ENCODE measurements at regions not wholly inside any gene's neighbourhood (a gene's known extent, or its start where the extent isn't known, plus 50 kb on each side); places are given as distances from the start of the nearest gene placed in this dataset.

DNA sequence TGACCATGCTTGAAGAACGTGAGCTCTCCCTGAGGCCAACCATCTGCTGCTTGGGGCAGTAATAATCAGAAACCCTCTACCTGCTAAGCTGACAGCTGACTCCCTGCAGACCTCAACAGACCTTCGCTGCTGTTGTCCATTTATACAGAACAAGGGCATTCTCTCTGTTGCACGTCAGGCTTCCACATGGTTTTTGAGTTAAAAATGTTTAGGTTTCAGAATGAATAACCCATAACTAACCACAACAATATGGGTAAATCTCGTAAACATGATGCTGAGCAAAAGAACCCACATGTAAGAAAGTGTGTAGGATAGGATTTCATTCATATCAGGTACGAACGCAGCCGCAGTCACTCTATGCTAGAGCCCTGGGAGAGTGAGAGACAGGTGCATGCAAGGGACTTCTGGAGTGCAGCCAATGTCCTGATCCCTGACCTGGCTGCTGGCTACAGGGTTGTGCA lies 348.5 kb downstream of the MED10 start:
- ChIA-PET CTCF (no interaction called here), POLR2A (no interaction called here)
- no peak overlapping the region for H3K4me3 ChIP-seq (ENCODE audit: low read depth, low read length)
- TF ChIP-seq, protein P1, sequence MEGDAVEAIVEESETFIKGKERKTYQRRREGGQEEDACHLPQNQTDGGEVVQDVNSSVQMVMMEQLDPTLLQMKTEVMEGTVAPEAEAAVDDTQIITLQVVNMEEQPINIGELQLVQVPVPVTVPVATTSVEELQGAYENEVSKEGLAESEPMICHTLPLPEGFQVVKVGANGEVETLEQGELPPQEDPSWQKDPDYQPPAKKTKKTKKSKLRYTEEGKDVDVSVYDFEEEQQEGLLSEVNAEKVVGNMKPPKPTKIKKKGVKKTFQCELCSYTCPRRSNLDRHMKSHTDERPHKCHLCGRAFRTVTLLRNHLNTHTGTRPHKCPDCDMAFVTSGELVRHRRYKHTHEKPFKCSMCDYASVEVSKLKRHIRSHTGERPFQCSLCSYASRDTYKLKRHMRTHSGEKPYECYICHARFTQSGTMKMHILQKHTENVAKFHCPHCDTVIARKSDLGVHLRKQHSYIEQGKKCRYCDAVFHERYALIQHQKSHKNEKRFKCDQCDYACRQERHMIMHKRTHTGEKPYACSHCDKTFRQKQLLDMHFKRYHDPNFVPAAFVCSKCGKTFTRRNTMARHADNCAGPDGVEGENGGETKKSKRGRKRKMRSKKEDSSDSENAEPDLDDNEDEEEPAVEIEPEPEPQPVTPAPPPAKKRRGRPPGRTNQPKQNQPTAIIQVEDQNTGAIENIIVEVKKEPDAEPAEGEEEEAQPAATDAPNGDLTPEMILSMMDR (IDR thresholded peaks at IDR 0.05; ENCODE audit: insufficient read depth, low read length, missing control alignments), result no peak
- no peak for DNase-seq (ENCODE audit: low read depth, low spot score)

DNA sequence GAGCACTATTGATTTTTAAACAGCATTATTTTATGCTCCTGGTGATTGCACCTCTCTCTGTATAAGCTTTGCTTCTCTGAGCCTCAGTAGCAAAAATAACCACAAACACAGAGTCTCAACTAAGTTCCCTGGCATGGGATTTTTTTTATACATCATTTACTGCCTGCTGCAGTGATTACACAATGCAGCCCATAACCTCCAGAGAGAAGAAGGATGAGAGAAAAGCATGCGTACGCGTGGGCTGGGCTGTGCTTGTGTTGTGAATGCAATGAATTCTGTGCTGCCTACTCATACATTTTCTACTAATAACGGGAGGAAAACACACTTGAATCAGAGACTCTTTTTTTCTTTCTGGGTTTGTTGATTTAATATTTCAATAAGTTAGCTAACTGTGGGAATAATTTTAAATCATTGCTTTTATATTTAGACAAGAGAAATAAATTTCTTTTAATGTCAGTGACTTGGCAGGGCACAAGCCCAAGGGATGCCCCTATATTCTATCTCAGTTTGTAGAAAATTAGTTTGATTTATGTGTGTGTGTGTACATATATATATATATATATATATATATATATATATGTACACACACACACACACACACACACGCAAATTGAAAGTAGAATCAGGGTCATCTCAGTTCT lies 351.5 kb downstream of the MED10 start:
- TF ChIP-seq, protein P1 (IDR thresholded peaks at IDR 0.05; ENCODE audit: insufficient read depth, low read length, missing control alignments), result no peak
- no peak for DNase-seq (ENCODE audit: low read depth, low spot score)
- CTCF ChIA-PET, result no interaction called here
- POLR2A ChIA-PET, result no interaction called here
- no peak overlapping the region for H3K4me3 ChIP-seq (ENCODE audit: low read depth, low read length)

DNA sequence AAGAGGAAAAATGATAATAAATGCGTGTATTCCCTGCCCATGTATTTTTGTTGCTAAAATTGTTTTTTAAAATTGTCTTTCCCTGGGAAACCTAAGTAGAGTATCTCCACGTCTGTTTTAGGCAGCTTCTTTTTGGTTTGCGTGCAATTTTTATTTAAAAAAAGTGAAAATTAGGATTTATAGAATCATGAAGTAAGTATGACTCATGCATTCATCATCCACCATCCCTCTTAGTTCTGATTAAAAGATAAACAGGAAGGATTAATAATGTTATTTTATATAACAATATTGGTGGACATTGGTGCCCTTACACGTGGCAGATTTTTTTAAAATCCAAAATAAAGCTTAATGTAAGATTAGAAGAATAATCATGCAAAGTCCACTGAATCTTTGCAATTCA lies 358.7 kb downstream of the MED10 start:
- TF ChIP-seq, protein P1 (IDR thresholded peaks at IDR 0.05; ENCODE audit: insufficient read depth, low read length, missing control alignments), result no peak
- DNase-seq (ENCODE audit: low read depth, low spot score), result no peak
- POLR2A ChIA-PET, result no interaction called here
- no peak overlapping the region for H3K4me3 ChIP-seq (ENCODE audit: low read depth, low read length)
- CTCF ChIA-PET, result no interaction called here

DNA sequence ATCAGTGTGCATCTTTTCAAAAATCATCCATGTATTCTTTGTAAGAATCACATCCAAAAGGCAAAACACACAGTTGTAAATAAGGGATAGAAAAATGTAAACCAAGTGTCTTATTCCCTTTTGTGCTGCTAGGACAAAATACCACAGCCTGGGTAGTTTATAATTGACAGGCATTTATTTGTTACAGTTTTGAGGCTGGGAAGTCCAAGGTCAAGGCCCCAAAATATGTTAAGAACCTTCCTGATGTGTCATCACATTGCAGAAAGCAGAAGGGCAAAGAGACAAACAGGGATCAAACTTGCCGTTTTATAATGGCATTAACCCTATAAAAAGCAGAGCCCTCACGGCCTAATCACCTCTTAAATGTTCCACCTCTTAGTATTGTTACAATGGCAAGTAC lies 364.8 kb downstream of the MED10 start:
- ChIA-PET POLR2A (no interaction called here), CTCF (no interaction called here)
- TF ChIP-seq, protein P1 (IDR thresholded peaks at IDR 0.05; ENCODE audit: insufficient read depth, low read length, missing control alignments), result no peak
- no peak overlapping the region for H3K4me3 ChIP-seq (ENCODE audit: low read depth, low read length)
- DNase-seq (ENCODE audit: low read depth, low spot score), result no peak

DNA sequence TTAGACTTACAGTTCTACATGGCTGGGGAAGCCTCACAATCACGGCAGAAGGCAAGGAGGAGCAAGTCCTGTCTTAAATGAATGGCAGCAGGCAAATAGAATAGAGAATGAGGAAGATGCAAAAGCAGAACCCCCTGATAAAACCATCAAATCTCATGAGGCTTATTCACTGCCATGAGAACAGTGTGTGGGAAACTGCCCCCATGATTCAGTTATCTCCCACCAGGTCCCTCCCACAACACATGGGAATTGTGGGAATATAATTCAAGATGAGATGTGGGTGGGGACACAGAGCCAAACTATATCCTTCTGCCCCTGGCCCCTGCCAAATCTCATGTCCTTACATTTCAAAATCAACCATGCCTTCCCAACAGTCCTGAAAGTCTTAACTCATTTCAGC lies 367.1 kb downstream of the MED10 start:
- ChIA-PET CTCF (no interaction called here), POLR2A (no interaction called here)
- TF ChIP-seq, protein P1 (IDR thresholded peaks at IDR 0.05; ENCODE audit: insufficient read depth, low read length, missing control alignments), result no peak

DNA sequence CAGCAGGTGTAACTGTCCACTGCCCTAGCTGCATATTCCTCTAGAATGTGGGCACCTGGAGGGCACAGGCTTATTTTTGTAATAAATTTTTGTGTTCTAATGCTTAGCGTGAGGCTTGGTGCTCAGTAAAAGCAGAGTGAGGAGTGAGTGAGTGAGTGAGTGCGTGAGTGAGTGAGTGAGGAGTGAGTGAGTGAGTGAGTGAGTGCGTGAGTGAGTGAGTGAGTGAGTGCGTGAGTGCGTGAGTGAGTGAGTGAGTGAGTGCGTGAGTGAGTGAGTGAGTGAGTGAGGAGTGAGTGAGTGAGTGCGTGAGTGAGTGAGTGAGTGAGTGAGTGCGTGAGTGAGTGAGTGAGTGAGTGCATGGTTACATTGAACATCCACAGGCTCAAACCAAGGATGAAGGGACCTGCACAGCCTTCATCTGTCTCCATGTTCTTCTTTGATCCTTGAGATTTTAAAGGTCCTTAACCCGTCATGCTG lies 371.5 kb downstream of the MED10 start:
- ChIA-PET POLR2A (no interaction called here), CTCF (no interaction called here)
- DNase-seq (ENCODE audit: low read depth, low spot score), result no peak
- no peak overlapping the region for H3K4me3 ChIP-seq (ENCODE audit: low read depth, low read length)
- TF ChIP-seq, protein P1 (IDR thresholded peaks at IDR 0.05; ENCODE audit: insufficient read depth, low read length, missing control alignments), result no peak

More for the DNA sequence above, 367.1 kb downstream of the MED10 start:
- H3K4me3 ChIP-seq (ENCODE audit: low read depth, low read length), result no peak overlapping the region
- no peak for DNase-seq (ENCODE audit: low read depth, low spot score)

All from AG04449 (cell line).